B cell (primary cell): ENCODE measurements at regions not wholly inside any gene's neighbourhood (a gene's known extent, or its start where the extent isn't known, plus 50 kb on each side); places are given as distances from the start of the nearest gene placed in this dataset.

Experiments
- EZH2 ChIP-seq: IDR thresholded peaks from 2 replicates; pipeline ENCODE4 v1.6.1; 2012; ENCODE audit warnings: borderline replicate concordance, low read depth, mild to moderate bottlenecking, moderate library complexity, low read length; ENCODE audit not compliant: insufficient read depth, poor library complexity, severe bottlenecking
- TF ChIP-seq, protein P1 (sequence below): fragments of 200-600 bp; IDR thresholded peaks from one replicate; pipeline ENCODE4 v1.8.0; 2022; ENCODE audit warnings: antibody characterized with exemption, mild to moderate bottlenecking

DNA sequence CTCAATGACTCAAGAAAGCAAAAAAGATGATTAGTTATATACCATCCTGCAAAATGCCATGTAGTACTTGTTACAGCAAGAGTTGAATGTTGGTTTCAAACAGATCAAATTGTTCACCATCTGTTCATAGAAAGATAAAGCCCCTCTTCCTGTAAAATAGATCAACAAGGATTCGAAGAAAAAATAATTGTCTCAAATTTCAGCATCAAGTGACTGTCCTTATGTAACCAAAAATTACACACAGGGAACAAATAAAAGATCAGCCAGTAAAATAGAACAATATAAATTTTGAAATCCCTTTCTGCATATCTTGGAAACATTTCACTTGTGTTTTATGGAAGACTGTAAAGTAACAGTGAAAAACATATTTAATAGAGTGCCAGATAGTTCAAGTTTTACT is 165.1 kb upstream of the STAC start:
- TF ChIP-seq, protein P1, sequence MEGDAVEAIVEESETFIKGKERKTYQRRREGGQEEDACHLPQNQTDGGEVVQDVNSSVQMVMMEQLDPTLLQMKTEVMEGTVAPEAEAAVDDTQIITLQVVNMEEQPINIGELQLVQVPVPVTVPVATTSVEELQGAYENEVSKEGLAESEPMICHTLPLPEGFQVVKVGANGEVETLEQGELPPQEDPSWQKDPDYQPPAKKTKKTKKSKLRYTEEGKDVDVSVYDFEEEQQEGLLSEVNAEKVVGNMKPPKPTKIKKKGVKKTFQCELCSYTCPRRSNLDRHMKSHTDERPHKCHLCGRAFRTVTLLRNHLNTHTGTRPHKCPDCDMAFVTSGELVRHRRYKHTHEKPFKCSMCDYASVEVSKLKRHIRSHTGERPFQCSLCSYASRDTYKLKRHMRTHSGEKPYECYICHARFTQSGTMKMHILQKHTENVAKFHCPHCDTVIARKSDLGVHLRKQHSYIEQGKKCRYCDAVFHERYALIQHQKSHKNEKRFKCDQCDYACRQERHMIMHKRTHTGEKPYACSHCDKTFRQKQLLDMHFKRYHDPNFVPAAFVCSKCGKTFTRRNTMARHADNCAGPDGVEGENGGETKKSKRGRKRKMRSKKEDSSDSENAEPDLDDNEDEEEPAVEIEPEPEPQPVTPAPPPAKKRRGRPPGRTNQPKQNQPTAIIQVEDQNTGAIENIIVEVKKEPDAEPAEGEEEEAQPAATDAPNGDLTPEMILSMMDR: no peak
- TF ChIP-seq EZH2: no peak
